ENCODE measurements at regions not wholly inside any gene's neighbourhood (a gene's known extent, or its start where the extent isn't known, plus 50 kb on each side); places are given as distances from the start of the nearest gene placed in this dataset.

DNA sequence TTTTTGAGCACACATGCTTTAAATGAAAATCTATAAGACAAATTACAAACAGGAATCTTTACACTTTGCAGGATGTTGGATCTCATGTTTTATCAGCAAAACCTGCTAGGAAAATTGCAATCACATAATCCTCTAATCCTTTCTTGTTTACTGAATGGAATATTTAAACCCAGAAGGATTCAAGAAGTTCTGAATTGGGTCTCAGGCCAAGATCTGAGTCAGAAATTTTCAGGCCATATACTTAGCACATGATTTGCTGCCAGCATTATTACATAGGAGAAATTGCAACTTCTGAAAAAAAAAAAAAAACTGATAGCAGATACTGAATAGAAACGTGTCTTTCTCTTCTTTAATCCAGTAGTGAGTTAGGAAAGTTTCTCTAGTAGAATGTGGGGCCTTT, 1005.3 kb upstream of the POT1 start:
- no peaks in the 10 kb centered on the region for H3K36me3 ChIP-seq
- no peak for ATAC-seq
- intact Hi-C loops (cut with DNase I), result no loop called here
- no peak overlapping the region for H3K27ac ChIP-seq
- no peaks in the 10 kb centered on the region for H3K27me3 ChIP-seq
- H3K4me1 ChIP-seq, result no peaks in the 10 kb centered on the region
- peaks cover 0 to 23% (median 0%) of the 10 kb centered on the region in 11 donors for H3K9me3 ChIP-seq
- DNase-seq, result no peak
- 18 to 29% methylated on average over 1 of the region's 1 CpG for WGBS, 2 donors
- no peak overlapping the region for H3K4me3 ChIP-seq
- TF ChIP-seq CTCF (IDR thresholded peaks at IDR 0.05), result no peak

GRCh38 chr7:125934539-125934938, 1004.9 kb upstream of the POT1 start:
- 41 to 42% methylated on average over 2 of the region's 2 CpGs for WGBS, 2 donors
- H3K27ac ChIP-seq, result no peak overlapping the region
- no peak for TF ChIP-seq CTCF (IDR thresholded peaks at IDR 0.05)

GRCh38 chr7:125930848-125931247, 1001.2 kb upstream of the POT1 start:
- no peak for ATAC-seq
- Histone ChIP-seq H3K4me3 (no peak overlapping the region), H3K36me3 (no peaks in the 10 kb centered on the region), H3K27me3 (no peaks in the 10 kb centered on the region), H3K27ac (no peak overlapping the region), H3K9me3 (peaks cover 0 to 14% (median 0%) of the 10 kb centered on the region in 11 donors), H3K4me1 (no peaks in the 10 kb centered on the region)
- TF ChIP-seq CTCF (IDR thresholded peaks at IDR 0.05), result no peak
- 43 to 55% methylated on average over 1 of the region's 1 CpG for WGBS, 2 donors
- DNase-seq, result no peak
- intact Hi-C loops (cut with DNase I), result no loop called here

More at GRCh38 chr7:125934539-125934938, 1004.9 kb upstream of the POT1 start:
- Histone ChIP-seq H3K36me3 (no peaks in the 10 kb centered on the region), H3K4me1 (no peaks in the 10 kb centered on the region), H3K4me3 (no peak overlapping the region), H3K9me3 (peaks cover 0 to 23% (median 0%) of the 10 kb centered on the region in 11 donors), H3K27me3 (no peaks in the 10 kb centered on the region)
- DNase-seq (no peak), ATAC-seq (no peak)
- intact Hi-C loops (cut with DNase I), result no loop called here

DNA sequence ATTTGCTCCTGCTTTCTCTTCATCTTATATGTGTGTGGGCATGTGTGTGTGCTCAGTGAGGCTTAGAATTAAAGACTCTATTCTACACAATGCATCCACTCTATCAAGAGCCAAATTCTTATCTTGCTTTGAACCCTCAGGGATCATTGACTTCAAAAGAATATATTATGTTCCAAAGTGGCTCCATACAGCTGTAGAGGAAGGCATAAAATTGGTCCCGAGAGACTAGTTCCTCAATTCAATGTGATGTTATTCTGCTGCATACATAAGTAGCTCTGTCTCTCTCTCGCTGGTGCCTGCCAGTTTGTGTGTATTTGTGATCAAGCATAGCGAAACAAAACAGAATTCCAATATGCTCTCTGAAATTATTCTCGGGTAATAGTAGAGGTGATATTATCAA, 997.9 kb upstream of the POT1 start:
- no peak overlapping the region for H3K4me3 ChIP-seq
- TF ChIP-seq CTCF (IDR thresholded peaks at IDR 0.05), result no peak
- no peak for DNase-seq
- intact Hi-C loops (cut with DNase I), result no loop called here
- WGBS, 2 donors, result 32 to 40% methylated on average over 4 of the region's 4 CpGs
- H3K27me3 ChIP-seq, result no peaks in the 10 kb centered on the region
- H3K36me3 ChIP-seq, result no peaks in the 10 kb centered on the region
- H3K9me3 ChIP-seq, result peaks cover 0 to 14% (median 0%) of the 10 kb centered on the region in 11 donors
- H3K4me1 ChIP-seq, result no peaks in the 10 kb centered on the region
- no peak for ATAC-seq
- no peak overlapping the region for H3K27ac ChIP-seq

All from heart right ventricle (tissue), 16 donors.